NOMO-1 treated with dmso at 0.1 percent for 144 hours (cell line): ENCODE measurements at regions not wholly inside any gene's neighbourhood (a gene's known extent, or its start where the extent isn't known, plus 50 kb on each side); places are given as distances from the start of the nearest gene placed in this dataset.
"Not testable (repeated sequence)": the region's sequence is repeated elsewhere in the genome, so short reads cannot be mapped to it uniquely, and the experiment has no call there.

Source experiments
- DNase-seq: peaks from one replicate; lab custom pipeline; 2025; ENCODE audit not compliant: unreplicated experiment; lab: John Stamatoyannopoulos, UW

- no peak for DNase-seq
These were observed 83.9 kb upstream of the SLC39A10 start for GRCh38 chr2:195572895-195573683.

GRCh38 chr2:195570329-195570728 lies 86.7 kb upstream of the SLC39A10 start:
- DNase-seq = no peak

GRCh38 chr2:195569255-195569654 lies 87.8 kb upstream of the SLC39A10 start:
- no peak for DNase-seq

GRCh38 chr2:195564625-195565135 lies 92.3 kb upstream of the SLC39A10 start:
- DNase-seq = not testable (repeated sequence)

DNA sequence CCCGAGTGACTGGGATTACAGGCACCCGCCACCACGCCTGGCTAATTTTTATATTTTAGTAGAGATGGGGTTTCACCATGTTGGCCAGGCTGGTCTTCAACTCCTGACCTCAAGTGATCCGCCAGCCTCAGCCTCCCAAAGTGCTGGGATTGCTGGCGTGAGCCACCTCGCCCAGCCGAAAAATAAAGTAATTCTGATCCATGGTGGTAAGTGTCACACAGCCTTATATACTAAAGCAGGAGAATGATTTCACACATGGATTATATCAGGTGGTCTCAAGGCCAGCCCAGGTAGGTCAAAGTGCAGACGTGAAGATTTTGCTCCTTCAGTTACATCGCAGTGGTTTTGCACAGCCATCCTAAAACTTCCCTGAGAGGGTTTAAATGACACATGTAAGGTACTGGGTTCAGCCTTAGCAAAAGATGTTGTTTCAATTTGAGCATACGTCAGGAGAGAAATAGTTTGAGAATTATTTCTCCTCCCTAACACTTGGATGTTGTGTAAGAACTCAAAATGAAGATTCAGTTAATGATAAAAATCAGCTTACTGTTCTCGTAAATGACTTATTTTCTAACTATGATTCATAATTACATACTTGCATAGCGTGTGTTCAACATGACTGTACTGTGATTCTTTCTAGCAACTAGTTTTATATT lies 93.0 kb upstream of the SLC39A10 start:
- DNase-seq = no peak

DNA sequence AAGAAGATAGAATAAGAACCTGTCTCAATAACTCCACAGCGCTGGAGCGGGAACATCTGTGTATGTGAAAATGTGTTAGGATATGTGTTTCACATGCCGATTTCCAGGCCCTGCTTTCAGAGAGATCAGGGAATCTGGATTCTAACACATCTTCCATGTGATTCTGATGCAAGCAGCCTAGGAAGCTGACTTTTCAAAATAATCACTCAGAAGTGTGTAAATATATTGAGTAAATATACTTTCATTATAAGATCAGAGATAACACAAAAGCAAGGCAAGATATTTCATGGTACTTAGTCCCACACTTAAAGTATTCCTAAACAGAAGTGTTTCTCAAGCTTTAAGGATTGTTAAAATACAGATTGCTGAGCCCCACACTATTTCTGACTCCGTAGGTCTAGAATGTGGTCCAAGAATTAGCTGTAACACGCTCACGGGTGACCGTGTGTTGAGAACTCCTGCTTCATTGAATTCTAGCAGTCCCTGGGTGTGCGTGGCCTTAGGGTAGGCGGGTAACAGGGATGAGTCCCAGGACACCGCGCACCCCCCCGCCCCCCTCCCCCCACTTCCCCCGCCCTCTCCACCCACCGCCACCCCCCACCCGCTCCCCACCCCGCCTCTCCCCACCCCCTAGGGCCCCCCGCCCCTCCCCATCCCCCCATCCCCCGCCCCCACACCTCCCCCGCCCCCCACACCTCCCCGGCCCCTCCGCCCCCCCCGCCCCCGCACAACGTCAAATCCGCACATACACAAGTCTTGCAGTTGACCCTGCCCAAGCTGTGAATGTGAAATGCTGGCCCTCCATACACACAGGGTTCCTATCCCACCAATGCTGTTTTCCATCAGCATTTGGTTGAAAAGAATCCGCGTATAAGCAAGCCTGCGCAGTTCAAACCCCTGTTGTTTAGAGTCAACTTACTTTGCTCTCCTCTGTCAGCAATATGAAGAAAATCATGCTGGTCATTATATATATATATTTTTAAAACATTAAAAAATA lies 94.2 kb upstream of the SLC39A10 start:
- DNase-seq = no peak

GRCh38 chr2:195561116-195561921 lies 95.7 kb upstream of the SLC39A10 start:
- peak; percentile 84 for DNase-seq

- no peak for DNase-seq
These were observed 96.7 kb upstream of the SLC39A10 start for GRCh38 chr2:195560209-195560895.

- peak; percentile 38 for DNase-seq
These were observed 97.6 kb upstream of the SLC39A10 start for GRCh38 chr2:195559431-195559914.

GRCh38 chr2:195555971-195556370 lies 101.1 kb upstream of the SLC39A10 start:
- DNase-seq = no peak

GRCh38 chr2:195552581-195552980 lies 104.4 kb upstream of the SLC39A10 start:
- DNase-seq = peak; percentile 30

- no peak for DNase-seq
These were observed 108.7 kb upstream of the SLC39A10 start for GRCh38 chr2:195548198-195548940.

GRCh38 chr2:195547268-195547840 lies 109.7 kb upstream of the SLC39A10 start:
- DNase-seq = not testable (repeated sequence)

DNA sequence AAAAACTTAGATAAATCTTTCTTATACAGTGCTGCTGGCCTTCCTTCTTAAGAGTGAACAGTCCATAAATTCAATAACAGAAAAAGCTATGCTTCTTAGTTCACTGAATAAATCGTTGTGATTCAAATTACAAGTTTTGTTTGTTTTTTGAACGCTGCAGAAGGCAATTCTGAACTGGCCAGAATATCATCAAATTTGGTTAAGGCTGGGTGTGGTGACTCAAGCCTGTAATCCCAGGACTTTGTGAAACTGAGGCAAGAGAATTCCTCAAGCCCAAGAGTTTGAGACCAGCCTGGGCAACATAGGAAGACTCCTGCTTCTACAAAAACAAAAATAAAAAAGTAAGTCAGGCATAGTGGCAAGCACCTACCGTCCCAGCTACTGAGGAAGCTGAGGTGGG lies 111.2 kb upstream of the SLC39A10 start:
- no peak for DNase-seq

DNA sequence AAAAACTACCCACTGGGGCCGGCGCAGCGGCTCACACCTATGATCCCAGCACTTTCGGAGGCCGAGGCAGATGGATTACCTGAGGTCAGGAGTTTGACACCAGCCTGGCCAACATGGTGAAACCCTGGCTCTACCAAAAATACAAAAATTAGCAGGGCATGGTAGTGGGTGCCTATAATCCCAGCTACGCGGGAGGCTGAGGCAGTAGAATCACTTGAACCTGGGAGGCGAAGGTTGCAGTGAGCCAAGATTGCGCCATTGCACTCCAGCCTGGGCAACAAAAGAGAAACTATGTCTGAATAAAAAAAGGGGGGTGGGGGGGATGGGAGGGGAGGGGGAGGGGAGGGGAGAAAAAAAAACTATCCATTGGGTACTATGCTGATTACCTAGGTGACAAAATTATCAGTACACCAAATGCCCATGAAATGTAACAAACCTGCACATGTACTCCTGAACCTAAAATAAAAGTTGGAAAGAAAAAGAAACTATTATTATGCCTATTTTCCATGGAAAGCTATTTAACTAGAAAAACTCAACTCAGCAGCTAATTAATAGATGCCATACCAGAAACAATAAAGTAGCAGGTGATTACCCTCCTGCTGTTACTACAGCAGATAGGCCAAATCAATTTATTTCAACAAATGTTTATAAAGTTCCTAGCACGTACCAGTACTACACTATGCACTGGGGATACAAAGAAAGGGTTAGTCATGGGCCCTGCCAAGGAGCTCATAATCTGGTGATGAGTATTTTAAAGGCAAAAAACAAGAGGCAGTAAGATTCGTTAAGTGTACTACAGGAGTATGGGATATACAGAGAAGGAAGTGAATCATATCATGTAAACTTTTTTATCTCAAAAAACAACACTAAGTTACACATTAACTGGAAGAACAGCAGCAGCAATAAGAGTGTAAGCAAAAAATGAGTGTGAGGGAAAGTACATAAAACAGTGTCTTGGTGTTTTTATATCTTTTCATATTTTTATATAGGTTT lies 112.8 kb upstream of the SLC39A10 start:
- no peak for DNase-seq

GRCh38 chr2:195543063-195543462 lies 114.0 kb upstream of the SLC39A10 start:
- peak; percentile 49 for DNase-seq

GRCh38 chr2:195542067-195542466 lies 115.0 kb upstream of the SLC39A10 start:
- DNase-seq = no peak
